ENCODE measurements at regions not wholly inside any gene's neighbourhood (a gene's known extent, or its start where the extent isn't known, plus 50 kb on each side); places are given as distances from the start of the nearest gene placed in this dataset.
A peak's percentile ranks its signal among the peaks of the same experiment; 100 is the strongest.

DNA sequence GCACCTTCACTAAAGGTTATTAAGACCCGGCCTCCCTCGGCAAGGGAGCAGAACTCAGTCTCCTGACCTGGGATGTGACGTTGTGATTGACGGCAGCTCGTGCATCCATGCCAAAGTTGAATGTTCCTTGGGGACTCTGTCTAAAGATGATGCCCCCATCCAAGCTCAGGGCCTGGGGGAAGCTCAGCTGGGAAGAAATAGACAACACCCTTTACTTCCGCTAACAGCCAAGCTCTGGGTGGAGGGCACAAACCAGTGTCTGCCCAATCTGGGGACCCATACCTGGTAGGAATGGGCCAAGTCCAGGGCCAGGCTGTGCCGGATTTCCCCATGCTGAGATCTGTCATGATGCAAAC is 95.4 kb downstream of the RMI2 start:
- POLR2A ChIA-PET = no interaction called here
- ATAC-seq = no peak
- Mint-ChIP-seq H3K4me3 (no peak overlapping the region), H3K27me3 (no peaks in the 10 kb centered on the region), H3K36me3 (peaks cover 0 to 18% (median 14%) of the 10 kb centered on the region in 5 donors), H3K9me3 (peaks cover 0 to 27% (median 12%) of the 10 kb centered on the region in 11 donors), H3K27ac (no peak overlapping the region), H3K4me1 (no peaks in the 10 kb centered on the region)
- Histone ChIP-seq H3K9me3 (ENCODE audit: control insufficient read depth in 2 of 3, low read length in 3 of 3) (peaks cover 0 to 21% (median 0%) of the 10 kb centered on the region in 3 experiments), H3K27me3 (ENCODE audit: control insufficient read depth in 2 of 2, insufficient read depth in 2 of 2, low read length in 2 of 2) (no peaks in the 10 kb centered on the region), H3K4me3 (ENCODE audit: low read length) (no peak overlapping the region), H3K27ac (ENCODE audit: low read depth, low read length) (no peak overlapping the region), H3K36me3 (ENCODE audit: control insufficient read depth in 2 of 3, insufficient read depth in 3 of 3, low read length in 3 of 3) (no peaks in the 10 kb centered on the region), H3K4me1 (ENCODE audit: control insufficient read depth in 2 of 2, insufficient read depth in 2 of 2, low read length in 2 of 2) (no peaks in the 10 kb centered on the region)
- intact Hi-C loops (cut with micrococcal nuclease) = no loop called here
- DNase-seq = no peak
- CTCF ChIA-PET = no interaction called here

DNA sequence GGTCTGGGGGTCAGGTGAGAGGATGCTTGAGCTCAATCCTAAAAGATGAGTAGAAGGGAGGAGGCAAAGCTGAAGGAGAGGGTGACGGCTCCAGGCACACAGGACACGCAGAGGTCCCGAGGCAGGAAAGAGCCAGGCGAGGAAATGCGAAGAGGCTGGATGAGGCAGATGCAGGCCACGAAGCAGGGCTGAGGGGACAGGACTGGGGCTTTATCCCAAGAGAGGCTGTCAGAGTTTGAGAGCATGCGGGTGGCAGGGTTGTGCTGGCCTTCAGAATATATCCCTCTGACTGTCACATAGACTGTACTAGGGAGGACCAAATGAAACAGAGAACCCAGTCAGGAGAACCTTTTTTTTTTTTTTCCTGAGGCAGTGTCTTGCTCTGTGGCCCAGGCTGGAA is 100.2 kb downstream of the RMI2 start:
- Histone ChIP-seq H3K4me1 (ENCODE audit: control insufficient read depth in 2 of 2, insufficient read depth in 2 of 2, low read length in 2 of 2) (no peaks in the 10 kb centered on the region), H3K27ac (ENCODE audit: low read depth, low read length) (no peak overlapping the region), H3K4me3 (ENCODE audit: low read length) (no peak overlapping the region), H3K27me3 (ENCODE audit: control insufficient read depth in 2 of 2, insufficient read depth in 2 of 2, low read length in 2 of 2) (no peaks in the 10 kb centered on the region), H3K36me3 (ENCODE audit: control insufficient read depth in 2 of 3, insufficient read depth in 3 of 3, low read length in 3 of 3) (no peaks in the 10 kb centered on the region), H3K9me3 (ENCODE audit: control insufficient read depth in 2 of 3, low read length in 3 of 3) (peaks cover 0 to 11% (median 0%) of the 10 kb centered on the region in 3 experiments)
- ATAC-seq (no peak), DNase-seq (no peak)
- Mint-ChIP-seq H3K36me3 (peaks cover 0 to 19% (median 8%) of the 10 kb centered on the region in 5 donors), H3K27me3 (no peaks in the 10 kb centered on the region), H3K27ac (no peak overlapping the region), H3K4me1 (no peaks in the 10 kb centered on the region), H3K4me3 (no peak overlapping the region), H3K9me3 (peaks cover 0 to 13% (median 8%) of the 10 kb centered on the region in 11 donors)
- POLR2A ChIA-PET = no interaction called here
- intact Hi-C loops (cut with micrococcal nuclease) = no loop called here
- CTCF ChIA-PET = interaction anchor here (0.6 kb wide), 1 partner anchor 48 kb away, joined by 3 read pairs; no protein-coding TSS in a partner anchor

DNA sequence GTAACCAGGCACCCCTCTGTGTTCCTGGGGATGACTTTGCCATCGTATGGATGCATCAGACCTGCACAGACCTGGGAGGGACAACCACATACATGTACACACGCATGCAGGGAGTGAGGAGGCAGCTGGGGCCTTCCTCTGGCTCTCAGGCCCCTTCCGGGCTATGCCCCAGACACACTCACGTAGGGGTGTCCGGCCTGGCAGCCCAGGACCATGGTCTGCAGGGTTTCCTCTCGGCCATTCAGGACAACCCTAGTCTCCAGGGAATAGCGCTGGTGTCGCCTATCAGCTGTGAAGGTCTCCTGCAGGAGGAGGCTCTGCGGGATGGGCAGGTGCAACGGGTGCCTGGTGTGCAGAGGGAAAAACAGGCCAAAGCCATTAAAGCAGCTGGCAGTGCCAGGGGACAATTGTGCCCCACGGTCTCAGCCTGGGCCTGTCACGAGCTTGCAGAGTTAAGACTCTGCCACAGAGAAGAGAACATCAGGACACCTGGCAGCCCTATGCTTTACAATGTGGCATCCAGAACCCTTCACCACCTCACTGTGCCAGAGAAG is 101.4 kb downstream of the RMI2 start:
- CTCF ChIA-PET = no interaction called here

DNA sequence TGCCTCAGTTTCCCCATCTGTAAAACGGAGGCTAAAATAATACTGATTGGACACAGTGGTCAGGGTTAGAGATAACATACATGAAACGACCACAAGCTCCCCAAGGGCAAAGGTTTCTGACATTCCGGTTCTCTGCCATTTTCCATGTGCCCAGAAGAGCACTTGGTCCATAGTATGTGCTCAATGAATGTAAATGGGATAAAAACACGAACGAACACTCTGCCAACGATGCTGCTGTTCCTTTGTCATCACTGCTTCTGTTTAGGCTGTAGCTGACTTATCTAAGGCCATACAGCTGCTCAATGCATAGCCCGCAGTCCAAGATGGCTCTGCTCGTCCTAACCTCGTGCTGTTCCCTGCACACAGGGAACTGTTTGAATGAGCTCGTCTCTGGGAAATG is 102.0 kb downstream of the RMI2 start:
- H3K27me3 ChIP-seq (ENCODE audit: control insufficient read depth in 2 of 2, insufficient read depth in 2 of 2, low read length in 2 of 2) = no peaks in the 10 kb centered on the region
- no peaks in the 10 kb centered on the region for H3K36me3 ChIP-seq (ENCODE audit: control insufficient read depth in 2 of 3, insufficient read depth in 3 of 3, low read length in 3 of 3)
- H3K9me3 Mint-ChIP-seq = peaks cover 0 to 3% (median 0%) of the 10 kb centered on the region in 11 donors
- DNase-seq (no peak), ATAC-seq (no peak)
- H3K4me1 ChIP-seq (ENCODE audit: control insufficient read depth in 2 of 2, insufficient read depth in 2 of 2, low read length in 2 of 2) = no peaks in the 10 kb centered on the region
- no peaks in the 10 kb centered on the region for H3K4me1 Mint-ChIP-seq
- H3K27ac ChIP-seq (ENCODE audit: low read depth, low read length) = no peak overlapping the region
- no peak overlapping the region for H3K4me3 Mint-ChIP-seq
- H3K36me3 Mint-ChIP-seq = peaks cover 0 to 8% (median 0%) of the 10 kb centered on the region in 5 donors
- no peak overlapping the region for H3K4me3 ChIP-seq (ENCODE audit: low read length)
- CTCF ChIA-PET = no interaction called here
- intact Hi-C loops (cut with micrococcal nuclease) = no loop called here
- H3K9me3 ChIP-seq (ENCODE audit: control insufficient read depth in 2 of 3, low read length in 3 of 3) = no peaks in the 10 kb centered on the region
- no peak overlapping the region for H3K27ac Mint-ChIP-seq
- H3K27me3 Mint-ChIP-seq = no peaks in the 10 kb centered on the region
- POLR2A ChIA-PET = no interaction called here

More for the DNA sequence above, 101.4 kb downstream of the RMI2 start:
- no peaks in the 10 kb centered on the region for H3K4me1 ChIP-seq (ENCODE audit: control insufficient read depth in 2 of 2, insufficient read depth in 2 of 2, low read length in 2 of 2)
- H3K36me3 ChIP-seq (ENCODE audit: control insufficient read depth in 2 of 3, insufficient read depth in 3 of 3, low read length in 3 of 3) = no peaks in the 10 kb centered on the region
- POLR2A ChIA-PET = interaction anchor here (0.7 kb wide), 1 partner anchor 90 kb away, joined by 3 read pairs; no protein-coding TSS in a partner anchor
- no peak for DNase-seq
- H3K27ac ChIP-seq (ENCODE audit: low read depth, low read length) = no peak overlapping the region
- peaks cover 0 to 8% (median 1%) of the 10 kb centered on the region in 5 donors for H3K36me3 Mint-ChIP-seq
- H3K4me3 ChIP-seq (ENCODE audit: low read length) = no peak overlapping the region
- intact Hi-C loops (cut with micrococcal nuclease) = no loop called here
- no peaks in the 10 kb centered on the region for H3K27me3 ChIP-seq (ENCODE audit: control insufficient read depth in 2 of 2, insufficient read depth in 2 of 2, low read length in 2 of 2)
- no peaks in the 10 kb centered on the region for H3K27me3 Mint-ChIP-seq
- peaks cover 0 to 3% (median 0%) of the 10 kb centered on the region in 11 donors for H3K9me3 Mint-ChIP-seq
- H3K4me1 Mint-ChIP-seq = no peaks in the 10 kb centered on the region
- no peak overlapping the region for H3K4me3 Mint-ChIP-seq
- no peak for ATAC-seq
- H3K27ac Mint-ChIP-seq = no peak overlapping the region
- H3K9me3 ChIP-seq (ENCODE audit: control insufficient read depth in 2 of 3, low read length in 3 of 3) = no peaks in the 10 kb centered on the region

DNA sequence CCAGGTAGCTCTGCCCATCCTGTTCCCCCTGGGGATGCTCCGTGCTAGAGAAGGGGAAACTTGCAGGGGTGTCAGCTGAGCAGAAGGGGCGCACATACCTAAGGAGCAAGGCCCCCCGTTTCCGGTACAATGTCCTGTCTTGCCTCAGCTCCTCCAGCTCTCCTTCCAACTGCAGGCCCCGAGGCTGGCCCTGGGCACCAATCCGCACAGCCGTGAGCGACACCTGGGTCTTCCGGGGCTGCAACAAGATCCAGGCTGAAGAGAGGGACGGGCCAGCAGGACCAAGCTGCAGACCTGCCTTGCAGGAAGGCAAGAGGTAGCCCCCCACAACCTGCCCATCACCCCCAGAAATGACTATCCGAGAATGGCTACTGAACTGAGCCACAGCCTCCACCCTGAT is 102.6 kb downstream of the RMI2 start:
- Histone ChIP-seq H3K27ac (ENCODE audit: low read depth, low read length) (no peak overlapping the region), H3K4me1 (ENCODE audit: control insufficient read depth in 2 of 2, insufficient read depth in 2 of 2, low read length in 2 of 2) (no peaks in the 10 kb centered on the region), H3K4me3 (ENCODE audit: low read length) (no peak overlapping the region), H3K27me3 (ENCODE audit: control insufficient read depth in 2 of 2, insufficient read depth in 2 of 2, low read length in 2 of 2) (no peaks in the 10 kb centered on the region), H3K36me3 (ENCODE audit: control insufficient read depth in 2 of 3, insufficient read depth in 3 of 3, low read length in 3 of 3) (no peaks in the 10 kb centered on the region), H3K9me3 (ENCODE audit: control insufficient read depth in 2 of 3, low read length in 3 of 3) (no peaks in the 10 kb centered on the region)
- Mint-ChIP-seq H3K4me3 (no peak overlapping the region), H3K36me3 (peaks cover 0 to 9% (median 0%) of the 10 kb centered on the region in 5 donors), H3K9me3 (peaks cover 0 to 3% (median 0%) of the 10 kb centered on the region in 11 donors), H3K27me3 (no peaks in the 10 kb centered on the region), H3K4me1 (no peaks in the 10 kb centered on the region), H3K27ac (no peak overlapping the region)
- CTCF ChIA-PET = no interaction called here
- no peak for ATAC-seq
- DNase-seq = no peak
- POLR2A ChIA-PET = no interaction called here
- intact Hi-C loops (cut with micrococcal nuclease) = no loop called here

DNA sequence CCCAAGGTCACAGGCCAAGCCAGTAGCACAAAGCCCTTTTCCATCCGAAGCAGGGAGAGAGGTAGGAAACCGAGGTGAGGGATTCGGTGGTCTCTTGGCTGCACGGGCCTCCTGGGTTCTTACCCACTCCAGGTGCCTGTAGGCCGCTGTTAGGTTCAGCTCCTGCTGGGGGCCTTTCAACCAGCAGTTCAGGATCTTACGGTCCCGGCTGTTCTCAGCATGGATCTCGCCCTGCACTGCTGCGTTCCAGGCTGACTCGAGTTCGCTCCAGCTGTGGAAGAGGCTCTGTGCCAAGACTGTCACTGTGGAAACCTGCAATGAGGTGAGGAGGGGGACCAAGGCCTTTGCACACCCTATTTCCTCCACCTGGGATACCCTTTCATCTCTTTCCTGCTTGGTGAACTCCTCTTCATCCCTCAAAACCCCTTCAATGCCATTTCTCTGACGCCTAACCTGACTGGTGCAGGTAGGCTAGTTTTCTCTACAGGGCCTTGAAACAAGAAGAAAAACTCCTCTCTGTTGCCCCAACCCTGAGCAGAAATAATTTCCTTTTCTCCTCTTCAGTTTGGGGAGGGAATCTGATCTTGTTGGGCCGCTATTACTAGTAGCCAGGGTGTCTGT is 103.6 kb downstream of the RMI2 start:
- H3K27me3 Mint-ChIP-seq = peaks cover 0 to 5% (median 0%) of the 10 kb centered on the region in 5 donors
- ChIA-PET CTCF (no interaction called here), POLR2A (no interaction called here)
- H3K4me3 Mint-ChIP-seq = no peak overlapping the region
- peaks cover 0 to 13% (median 0%) of the 10 kb centered on the region in 5 donors for H3K36me3 Mint-ChIP-seq
- no peaks in the 10 kb centered on the region for H3K9me3 ChIP-seq (ENCODE audit: control insufficient read depth in 2 of 3, low read length in 3 of 3)
- H3K4me3 ChIP-seq (ENCODE audit: low read length) = no peak overlapping the region
- no peaks in the 10 kb centered on the region for H3K4me1 Mint-ChIP-seq
- H3K36me3 ChIP-seq (ENCODE audit: control insufficient read depth in 2 of 3, insufficient read depth in 3 of 3, low read length in 3 of 3) = no peaks in the 10 kb centered on the region
- DNase-seq (no peak), ATAC-seq (no peak)
- no peaks in the 10 kb centered on the region for H3K9me3 Mint-ChIP-seq
- no peak overlapping the region for H3K27ac Mint-ChIP-seq
- H3K27ac ChIP-seq (ENCODE audit: low read depth, low read length) = no peak overlapping the region
- intact Hi-C loops (cut with micrococcal nuclease) = no loop called here
- H3K27me3 ChIP-seq (ENCODE audit: control insufficient read depth in 2 of 2, insufficient read depth in 2 of 2, low read length in 2 of 2) = no peaks in the 10 kb centered on the region
- H3K4me1 ChIP-seq (ENCODE audit: control insufficient read depth in 2 of 2, insufficient read depth in 2 of 2, low read length in 2 of 2) = no peaks in the 10 kb centered on the region

DNA sequence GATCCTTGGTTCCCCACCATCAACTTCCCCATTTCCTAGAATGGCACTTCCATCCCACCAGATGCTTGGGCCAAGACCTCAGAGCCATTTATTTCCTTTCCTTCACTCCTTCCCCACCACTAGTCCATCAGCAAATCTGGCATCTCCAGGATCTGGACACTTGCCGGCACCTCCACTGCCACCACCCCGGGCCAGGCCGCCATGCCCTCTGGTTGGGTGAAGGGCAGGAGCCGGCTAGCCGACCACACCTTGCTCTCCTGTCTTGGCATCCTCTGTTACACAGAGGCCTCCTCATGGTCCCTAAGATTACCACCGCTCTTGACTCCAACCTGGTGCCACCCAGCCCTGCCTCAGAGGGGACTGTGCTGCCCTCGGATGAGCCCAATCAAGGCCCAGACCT is 104.5 kb downstream of the RMI2 start:
- intact Hi-C loops (cut with micrococcal nuclease) = no loop called here
- Mint-ChIP-seq H3K27me3 (peaks cover 0 to 7% (median 0%) of the 10 kb centered on the region in 5 donors), H3K4me1 (peaks cover 0 to 2% (median 0%) of the 10 kb centered on the region in 7 donors), H3K9me3 (peaks cover 0 to 6% (median 2%) of the 10 kb centered on the region in 11 donors), H3K4me3 (no peak overlapping the region), H3K36me3 (peaks cover 0 to 21% (median 7%) of the 10 kb centered on the region in 5 donors), H3K27ac (peak overlapping the region in 1 of 9 donors; percentile 17)
- DNase-seq (no peak), ATAC-seq (no peak)
- ChIA-PET POLR2A (no interaction called here), CTCF (no interaction called here)
- Histone ChIP-seq H3K27ac (ENCODE audit: low read depth, low read length) (no peak overlapping the region), H3K4me3 (ENCODE audit: low read length) (no peak overlapping the region), H3K36me3 (ENCODE audit: control insufficient read depth in 2 of 3, insufficient read depth in 3 of 3, low read length in 3 of 3) (no peaks in the 10 kb centered on the region), H3K9me3 (ENCODE audit: control insufficient read depth in 2 of 3, low read length in 3 of 3) (no peaks in the 10 kb centered on the region), H3K27me3 (ENCODE audit: control insufficient read depth in 2 of 2, insufficient read depth in 2 of 2, low read length in 2 of 2) (no peaks in the 10 kb centered on the region), H3K4me1 (ENCODE audit: control insufficient read depth in 2 of 2, insufficient read depth in 2 of 2, low read length in 2 of 2) (no peaks in the 10 kb centered on the region)
